GM12878 (cell line): ENCODE measurements at regions not wholly inside any gene's neighbourhood (a gene's known extent, or its start where the extent isn't known, plus 50 kb on each side); places are given as distances from the start of the nearest gene placed in this dataset.

Experiments
- ATAC-seq: fragments of 200-7000 bp; cut with Tn5 transposase; 3 replicates; pipeline ENCODE4 v1.9.1; 2020; ENCODE audit warnings: mild to moderate bottlenecking, moderate library complexity
- BruUV-seq: library from RNA; stranded (reverse); fragments of 400-500 nt; replicated peaks from 2 replicates; lab custom pipeline; 2021; lab: Mats Ljungman, UMichigan
- CTCF ChIA-PET: fragments of 300-600 bp; sonication (Branson Sonifier 250); formaldehyde crosslinking; extraction: SDS; loops from one replicate; lab custom pipeline; 2021; ENCODE audit warnings: inconsistent platforms; lab: Yijun Ruan, JAX
- POLR2A ChIA-PET: fragments of 350-600 bp; formaldehyde crosslinking; extraction: SDS; loops from one replicate; lab custom pipeline; 2021; ENCODE audit warnings: inconsistent platforms; lab: Charles Lee
- RAD21 ChIA-PET: fragments of 300-600 bp; sonication (Branson Sonifier 250); formaldehyde crosslinking; loops from one replicate; lab custom pipeline; 2023; ENCODE audit warnings: antibody characterized with exemption; ENCODE audit not compliant: unreplicated experiment; lab: Charles Lee
- SMC1A ChIA-PET: fragments of 300-600 bp; sonication (Branson Sonifier 250); formaldehyde crosslinking; loops from one replicate; lab custom pipeline; 2023; ENCODE audit not compliant: unreplicated experiment, uncharacterized antibody; lab: Charles Lee
- DNase-seq: peaks from one replicate; pipeline ENCODE4 v3.0.0-alpha.2; 2011; ENCODE audit warnings: low read depth, low spot score
- FAIRE-seq: peaks from 3 replicates; lab custom pipeline; 2011; peaks lifted over from hg19 to GRCh38; lab: Jason Lieb, UNC
- H2AFZ ChIP-seq: 2 replicates; pipeline ENCODE4 v1.6.0; 2011; ENCODE audit warnings: low read depth, low read length, control low read depth; ENCODE audit not compliant: control insufficient read depth
- H3K27ac ChIP-seq: 2 replicates; pipeline ENCODE4 v1.5.1; 2011; ENCODE audit warnings: control low read depth; ENCODE audit not compliant: control insufficient read depth, insufficient read depth
- H3K27me3 ChIP-seq, 2 experiments: replicated peaks in 1 of 2; 2 replicates each; pipeline versions ENCODE4 v1.6.0 to v1.6.1; 2011; ENCODE audit warnings: low read length in 1 of 2; ENCODE audit not compliant: control insufficient read depth in 2 of 2, insufficient read depth in 2 of 2
- H3K36me3 ChIP-seq, 2 experiments: 2 replicates each; pipeline ENCODE4 v1.5.1; 2011; ENCODE audit warnings: low read length in 1 of 2; ENCODE audit not compliant: control insufficient read depth in 2 of 2, insufficient read depth in 2 of 2
- H3K4me1 ChIP-seq: 2 replicates; pipeline ENCODE4 v1.6.1; 2011; ENCODE audit warnings: mild to moderate bottlenecking, low read length, moderate library complexity, mixed read lengths; ENCODE audit not compliant: control insufficient read depth, insufficient read depth
- H3K4me2 ChIP-seq: 2 replicates; pipeline ENCODE4 v1.6.0; 2011; ENCODE audit warnings: control low read depth; ENCODE audit not compliant: control insufficient read depth, insufficient read depth
- H3K4me3 ChIP-seq: fragments of 200-600 bp; sonication (generic); 2 replicates; pipeline ENCODE4 v1.5.1; 2016
- H3K79me2 ChIP-seq: 2 replicates; pipeline ENCODE4 v1.6.0; 2011; ENCODE audit warnings: low read length; ENCODE audit not compliant: control insufficient read depth, insufficient read depth
- H3K9ac ChIP-seq: 2 replicates; pipeline ENCODE4 v1.8.0; 2011; ENCODE audit warnings: low read length, control low read depth, mixed read lengths; ENCODE audit not compliant: control insufficient read depth, insufficient read depth
- H3K9me3 ChIP-seq: replicated peaks from 3 replicates; pipeline ENCODE4 v1.5.1; 2011; ENCODE audit warnings: mild to moderate bottlenecking, low read length; ENCODE audit not compliant: control insufficient read depth, insufficient read depth
- H4K20me1 ChIP-seq: 2 replicates; pipeline ENCODE4 v1.6.0; 2011; ENCODE audit not compliant: control insufficient read depth, insufficient read depth
- BMI1 ChIP-seq: fragments of 450-650 bp; IDR thresholded peaks from 2 replicates; pipeline ENCODE4 v1.6.1; 2016; ENCODE audit warnings: mild to moderate bottlenecking, moderate library complexity, borderline replicate concordance
- CBFB ChIP-seq: IDR thresholded peaks from 2 replicates; pipeline ENCODE4 v1.6.1; 2016; ENCODE audit warnings: antibody characterized with exemption, low read depth
- CHD1 ChIP-seq: IDR thresholded peaks from 2 replicates; pipeline ENCODE4 v1.6.1; 2012; ENCODE audit warnings: low read depth, low read length, improper control_type of control experiment
- CREB1 ChIP-seq: IDR thresholded peaks from 2 replicates; pipeline ENCODE4 v1.6.1; 2012; ENCODE audit warnings: low read depth, mild to moderate bottlenecking, inconsistent platforms
- EED ChIP-seq: sonication (generic); IDR thresholded peaks from 2 replicates; pipeline ENCODE4 v1.6.1; 2016; ENCODE audit warnings: antibody characterized with exemption, low read depth
- LARP7 ChIP-seq: fragments of 450-650 bp; IDR thresholded peaks from 2 replicates; pipeline ENCODE4 v1.6.1; 2017; ENCODE audit warnings: mild to moderate bottlenecking
- MEF2B ChIP-seq: fragments of 450-650 bp; IDR thresholded peaks from 2 replicates; pipeline ENCODE4 v1.6.1; 2018; ENCODE audit warnings: mild to moderate bottlenecking, moderate library complexity; ENCODE audit not compliant: partially characterized antibody, poor library complexity, severe bottlenecking
- NR2C1 ChIP-seq: fragments of 450-650 bp; IDR thresholded peaks from 2 replicates; pipeline ENCODE4 v1.6.1; 2017; ENCODE audit warnings: antibody characterized with exemption, mild to moderate bottlenecking, moderate library complexity
- NR2C2 ChIP-seq: IDR thresholded peaks from 2 replicates; pipeline ENCODE4 v1.6.1; 2011; ENCODE audit warnings: borderline replicate concordance, low read depth; ENCODE audit not compliant: control insufficient read depth, insufficient read length
- PAX5 ChIP-seq: IDR thresholded peaks from 2 replicates; pipeline ENCODE4 v1.6.1; 2011; ENCODE audit warnings: low read depth, low read length, borderline replicate concordance
- POLR2AphosphoS2 ChIP-seq: IDR thresholded peaks from 2 replicates; pipeline ENCODE4 v1.6.1; 2011; ENCODE audit warnings: low read depth, mild to moderate bottlenecking, low read length, improper control_type of control experiment, moderate library complexity
- RFX5 ChIP-seq: IDR thresholded peaks from 2 replicates; pipeline ENCODE4 v1.6.1; 2011; ENCODE audit warnings: low read depth, low read length, improper control_type of control experiment
- SPI1 ChIP-seq: IDR thresholded peaks from 2 replicates; pipeline ENCODE4 v1.6.1; 2011; ENCODE audit warnings: low read depth, mild to moderate bottlenecking, low read length, moderate library complexity, borderline replicate concordance; ENCODE audit not compliant: insufficient read depth
- STAT3 ChIP-seq: IDR thresholded peaks from 2 replicates; pipeline ENCODE4 v1.6.1; 2011; ENCODE audit warnings: low read depth, low read length, improper control_type of control experiment
- WRNIP1 ChIP-seq: IDR thresholded peaks from 2 replicates; pipeline ENCODE4 v1.6.1; 2011; ENCODE audit warnings: low read depth, low read length, improper control_type of control experiment, borderline replicate concordance
- YBX1 ChIP-seq: fragments of 450-650 bp; IDR thresholded peaks from 2 replicates; pipeline ENCODE4 v1.6.1; 2016; ENCODE audit warnings: antibody characterized with exemption
- ZNF274 ChIP-seq: IDR thresholded peaks from one replicate; pipeline ENCODE4 v1.8.0; 2011; ENCODE audit not compliant: insufficient read length, insufficient read depth
- in situ Hi-C: fragments of 300-500 bp; cut with MboI; formaldehyde crosslinking; loops from 9 replicates; pipeline ENCODE4 v1.14.3; 2018; ENCODE audit warnings: mixed read lengths
- intact Hi-C: fragments of 100-400 bp; cut with micrococcal nuclease; formaldehyde crosslinking; loops from one replicate; pipeline ENCODE4 v1.14.2; 2022; ENCODE audit not compliant: unreplicated experiment
- TF ChIP-seq, protein P1 (sequence below): fragments of 150-350 bp; IDR thresholded peaks from 2 replicates; pipeline ENCODE4 v1.6.1; 2014; ENCODE audit warnings: mild to moderate bottlenecking, low read depth, low read length
- TF ChIP-seq, protein P2 (sequence below): fragments of 450-650 bp; IDR thresholded peaks from 2 replicates; pipeline ENCODE4 v1.6.1; 2018; ENCODE audit warnings: borderline replicate concordance, mild to moderate bottlenecking; ENCODE audit not compliant: partially characterized antibody
- TF ChIP-seq, protein P3 (sequence below): fragments of 450-650 bp; formaldehyde crosslinking; IDR thresholded peaks from 2 replicates; pipeline ENCODE4 v1.4.0; 2022; ENCODE audit warnings: mild to moderate bottlenecking, moderate library complexity

DNA sequence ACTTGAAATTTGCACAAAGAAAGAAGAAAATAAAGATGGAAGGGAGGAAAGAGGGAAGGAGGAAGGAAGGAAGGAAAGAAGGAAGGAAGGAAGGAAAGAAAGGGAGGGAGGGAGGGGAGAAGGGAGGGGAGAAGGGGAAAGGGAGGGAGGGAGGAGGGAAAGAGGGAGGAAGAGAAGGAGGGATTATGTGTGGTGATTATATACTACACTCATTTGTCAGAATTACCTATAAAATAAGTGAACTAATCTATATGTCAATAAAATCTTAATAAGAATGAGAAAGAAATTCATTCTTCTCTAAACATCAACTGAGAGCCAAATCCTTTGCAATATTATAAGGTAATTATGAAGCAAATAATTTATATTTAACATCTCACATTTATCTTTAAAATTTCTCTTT lies 77.9 kb upstream of the TFAP2D start:
- in situ Hi-C loops (no loop called here), intact Hi-C loops (no loop called here)
- Histone ChIP-seq H3K36me3 (no peaks in the 10 kb centered on the region), H3K27ac (no peak overlapping the region), H3K9ac (no peak overlapping the region), H3K9me3 (no peaks in the 10 kb centered on the region), H3K4me1 (no peaks in the 10 kb centered on the region), H3K4me3 (no peak overlapping the region), H3K4me2 (no peak overlapping the region), H4K20me1 (no peaks in the 10 kb centered on the region), H2AFZ (no peak overlapping the region), H3K79me2 (no peaks in the 10 kb centered on the region), H3K27me3 (no peaks in the 10 kb centered on the region)
- POLR2A ChIA-PET: no interaction called here
- SMC1A ChIA-PET: no interaction called here
- CTCF ChIA-PET: no interaction called here
- RAD21 ChIA-PET: no interaction called here
- FAIRE-seq (no peak), ATAC-seq (no peak), DNase-seq (no peak)
- no TSS peak for BruUV-seq
- no peak for TF ChIP-seq BMI1
- TF ChIP-seq RFX5: no peak
- TF ChIP-seq, protein P1, sequence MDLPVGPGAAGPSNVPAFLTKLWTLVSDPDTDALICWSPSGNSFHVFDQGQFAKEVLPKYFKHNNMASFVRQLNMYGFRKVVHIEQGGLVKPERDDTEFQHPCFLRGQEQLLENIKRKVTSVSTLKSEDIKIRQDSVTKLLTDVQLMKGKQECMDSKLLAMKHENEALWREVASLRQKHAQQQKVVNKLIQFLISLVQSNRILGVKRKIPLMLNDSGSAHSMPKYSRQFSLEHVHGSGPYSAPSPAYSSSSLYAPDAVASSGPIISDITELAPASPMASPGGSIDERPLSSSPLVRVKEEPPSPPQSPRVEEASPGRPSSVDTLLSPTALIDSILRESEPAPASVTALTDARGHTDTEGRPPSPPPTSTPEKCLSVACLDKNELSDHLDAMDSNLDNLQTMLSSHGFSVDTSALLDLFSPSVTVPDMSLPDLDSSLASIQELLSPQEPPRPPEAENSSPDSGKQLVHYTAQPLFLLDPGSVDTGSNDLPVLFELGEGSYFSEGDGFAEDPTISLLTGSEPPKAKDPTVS: no peak
- TF ChIP-seq YBX1: no peak
- no peak for TF ChIP-seq CHD1
- TF ChIP-seq EED: no peak
- TF ChIP-seq, protein P2, sequence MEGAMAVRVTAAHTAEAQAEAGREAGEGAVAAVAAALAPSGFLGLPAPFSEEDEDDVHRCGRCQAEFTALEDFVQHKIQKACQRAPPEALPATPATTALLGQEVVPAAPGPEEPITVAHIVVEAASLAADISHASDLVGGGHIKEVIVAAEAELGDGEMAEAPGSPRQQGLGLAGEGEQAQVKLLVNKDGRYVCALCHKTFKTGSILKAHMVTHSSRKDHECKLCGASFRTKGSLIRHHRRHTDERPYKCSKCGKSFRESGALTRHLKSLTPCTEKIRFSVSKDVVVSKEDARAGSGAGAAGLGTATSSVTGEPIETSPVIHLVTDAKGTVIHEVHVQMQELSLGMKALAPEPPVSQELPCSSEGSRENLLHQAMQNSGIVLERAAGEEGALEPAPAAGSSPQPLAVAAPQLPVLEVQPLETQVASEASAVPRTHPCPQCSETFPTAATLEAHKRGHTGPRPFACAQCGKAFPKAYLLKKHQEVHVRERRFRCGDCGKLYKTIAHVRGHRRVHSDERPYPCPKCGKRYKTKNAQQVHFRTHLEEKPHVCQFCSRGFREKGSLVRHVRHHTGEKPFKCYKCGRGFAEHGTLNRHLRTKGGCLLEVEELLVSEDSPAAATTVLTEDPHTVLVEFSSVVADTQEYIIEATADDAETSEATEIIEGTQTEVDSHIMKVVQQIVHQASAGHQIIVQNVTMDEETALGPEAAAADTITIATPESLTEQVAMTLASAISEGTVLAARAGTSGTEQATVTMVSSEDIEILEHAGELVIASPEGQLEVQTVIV: no peak
- no peak for TF ChIP-seq MEF2B
- TF ChIP-seq STAT3: no peak
- TF ChIP-seq LARP7: no peak
- no peak for TF ChIP-seq CBFB
- TF ChIP-seq CREB1: no peak
- TF ChIP-seq NR2C1: no peak
- no peak for TF ChIP-seq PAX5
- no peak for TF ChIP-seq POLR2AphosphoS2
- TF ChIP-seq, protein P3, sequence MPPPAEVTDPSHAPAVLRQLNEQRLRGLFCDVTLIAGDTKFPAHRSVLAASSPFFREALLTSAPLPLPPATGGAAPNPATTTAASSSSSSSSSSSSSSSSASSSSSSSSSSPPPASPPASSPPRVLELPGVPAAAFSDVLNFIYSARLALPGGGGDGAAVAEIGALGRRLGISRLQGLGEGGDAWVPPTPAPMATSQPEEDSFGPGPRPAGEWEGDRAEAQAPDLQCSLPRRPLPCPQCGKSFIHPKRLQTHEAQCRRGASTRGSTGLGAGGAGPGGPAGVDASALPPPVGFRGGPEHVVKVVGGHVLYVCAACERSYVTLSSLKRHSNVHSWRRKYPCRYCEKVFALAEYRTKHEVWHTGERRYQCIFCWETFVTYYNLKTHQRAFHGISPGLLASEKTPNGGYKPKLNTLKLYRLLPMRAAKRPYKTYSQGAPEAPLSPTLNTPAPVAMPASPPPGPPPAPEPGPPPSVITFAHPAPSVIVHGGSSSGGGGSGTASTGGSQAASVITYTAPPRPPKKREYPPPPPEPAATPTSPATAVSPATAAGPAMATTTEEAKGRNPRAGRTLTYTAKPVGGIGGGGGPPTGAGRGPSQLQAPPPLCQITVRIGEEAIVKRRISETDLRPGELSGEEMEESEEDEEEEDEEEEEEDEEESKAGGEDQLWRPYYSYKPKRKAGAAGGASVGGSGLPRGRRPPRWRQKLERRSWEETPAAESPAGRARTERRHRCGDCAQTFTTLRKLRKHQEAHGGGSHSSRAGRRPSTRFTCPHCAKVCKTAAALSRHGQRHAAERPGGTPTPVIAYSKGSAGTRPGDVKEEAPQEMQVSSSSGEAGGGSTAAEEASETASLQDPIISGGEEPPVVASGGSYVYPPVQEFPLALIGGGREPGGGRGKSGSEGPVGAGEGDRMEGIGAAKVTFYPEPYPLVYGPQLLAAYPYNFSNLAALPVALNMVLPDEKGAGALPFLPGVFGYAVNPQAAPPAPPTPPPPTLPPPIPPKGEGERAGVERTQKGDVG (CRISPR knock-in tag): no peak
- no peak for TF ChIP-seq NR2C2
- no peak for TF ChIP-seq ZNF274
- no peak for TF ChIP-seq WRNIP1
- TF ChIP-seq SPI1: no peak
